GM21423 (cell line): ENCODE measurements at regions not wholly inside any gene's neighbourhood (a gene's known extent, or its start where the extent isn't known, plus 50 kb on each side); places are given as distances from the start of the nearest gene placed in this dataset.

Experiments
- ATAC-seq: cut with Tn5 transposase; IDR thresholded peaks from one replicate; pipeline ENCODE4 v1.9.1; 2021; ENCODE audit warnings: mild to moderate bottlenecking, moderate library complexity; ENCODE audit not compliant: unreplicated experiment

GRCh38 chr7:109996411-109996810 lies 1094.5 kb upstream of the LRRN3 start:
- ATAC-seq, result no peak

- no peak for ATAC-seq
These were observed 1094.0 kb upstream of the LRRN3 start for GRCh38 chr7:109996927-109997326.

DNA sequence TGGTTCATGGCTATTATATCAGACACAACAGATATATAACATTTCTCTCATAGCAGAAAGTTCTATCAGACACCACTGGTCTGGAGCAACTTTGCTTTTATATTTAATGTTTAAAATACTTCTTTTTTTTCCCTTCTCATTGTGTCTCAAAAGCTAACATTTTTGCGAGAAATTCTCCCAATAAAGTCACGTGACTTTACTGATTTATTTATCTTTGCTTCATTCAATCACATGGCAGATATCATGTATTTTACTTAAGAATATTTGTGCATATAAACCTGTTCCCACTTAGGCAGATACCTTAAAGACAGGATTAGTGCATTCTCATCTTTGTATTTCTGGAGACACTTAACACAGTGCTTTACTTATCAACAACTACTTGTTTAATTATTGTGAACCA lies 1093.1 kb upstream of the LRRN3 start:
- no peak for ATAC-seq

- ATAC-seq, result no peak
These were observed 1089.5 kb upstream of the LRRN3 start for GRCh38 chr7:110001254-110001938.

DNA sequence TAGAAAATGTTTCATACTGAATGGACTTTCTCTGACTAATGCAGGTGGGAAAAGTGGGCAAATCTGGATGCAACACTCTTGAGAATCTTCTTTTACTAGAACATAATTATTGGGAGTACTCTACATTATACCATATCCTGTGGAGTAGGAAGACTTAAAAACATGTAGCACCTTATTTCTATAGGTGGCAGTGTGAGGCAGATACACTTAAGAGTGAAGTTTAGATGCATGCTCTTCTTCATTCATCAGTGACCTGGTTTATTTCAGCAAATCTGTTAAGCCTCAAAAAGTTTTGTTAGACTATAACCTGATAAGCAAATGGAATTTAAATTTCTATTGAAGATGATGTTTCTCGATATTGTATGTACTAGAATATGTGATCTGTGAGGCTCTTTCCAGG lies 1087.1 kb upstream of the LRRN3 start:
- no peak for ATAC-seq

- no peak for ATAC-seq
These were observed 1083.4 kb upstream of the LRRN3 start for GRCh38 chr7:110007320-110008063.

- no peak for ATAC-seq
These were observed 1080.6 kb upstream of the LRRN3 start for GRCh38 chr7:110010359-110010758.

DNA sequence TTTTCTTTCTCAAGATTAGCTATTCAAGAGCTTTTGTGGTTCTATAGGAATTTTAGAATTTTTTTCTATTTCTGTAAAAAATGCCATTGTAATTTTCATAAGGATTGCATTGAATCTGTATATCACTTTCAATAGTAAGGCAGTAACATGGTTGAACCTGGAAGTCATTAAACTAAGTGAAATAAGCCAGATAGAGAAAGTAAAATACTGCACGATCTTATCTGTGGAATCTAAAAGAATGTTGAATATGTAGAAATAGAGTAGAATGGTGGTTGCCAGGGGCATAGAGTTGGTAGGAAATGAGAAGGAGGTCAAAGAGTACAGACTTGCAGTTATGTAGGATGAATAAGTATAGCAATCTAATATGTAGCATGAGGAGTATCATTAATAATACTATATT lies 1073.5 kb upstream of the LRRN3 start:
- no peak for ATAC-seq

DNA sequence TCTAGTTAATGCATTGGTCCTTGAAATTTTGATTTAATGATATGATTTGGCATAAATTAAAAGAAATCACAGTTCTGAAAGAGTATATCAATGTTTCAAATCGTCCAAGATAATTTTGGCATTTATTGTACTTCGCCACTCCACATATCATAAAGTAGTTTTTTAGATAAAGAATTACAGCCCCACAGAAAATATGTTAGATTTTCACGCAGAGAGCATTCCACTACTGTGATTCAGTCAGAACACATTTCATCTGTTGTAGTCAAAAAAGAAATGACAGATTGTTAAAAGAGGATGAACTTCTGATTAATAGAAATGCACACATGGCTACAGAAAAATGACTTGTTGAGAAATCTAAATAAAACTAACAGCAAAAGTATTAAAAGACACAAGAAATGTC lies 1063.5 kb upstream of the LRRN3 start:
- ATAC-seq, result no peak

DNA sequence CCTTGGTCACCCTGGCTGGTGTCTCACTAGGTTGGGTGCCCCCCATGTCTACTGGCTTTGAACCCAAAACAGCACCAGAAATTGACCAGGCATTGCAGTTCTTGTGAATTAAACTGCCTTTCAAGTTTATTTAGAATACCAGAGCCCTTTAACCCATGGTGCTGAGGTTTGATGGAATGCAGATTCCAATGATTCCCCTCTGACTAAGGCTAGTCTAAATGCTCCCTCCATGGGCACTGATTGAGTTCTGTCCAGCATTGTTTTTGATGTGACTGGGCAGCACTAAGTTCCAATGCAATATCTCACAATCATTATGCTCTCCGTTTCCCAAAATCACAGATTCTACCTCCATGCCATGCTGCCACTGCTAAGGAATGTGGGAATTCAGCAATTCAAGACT lies 1047.4 kb upstream of the LRRN3 start:
- ATAC-seq, result no peak

DNA sequence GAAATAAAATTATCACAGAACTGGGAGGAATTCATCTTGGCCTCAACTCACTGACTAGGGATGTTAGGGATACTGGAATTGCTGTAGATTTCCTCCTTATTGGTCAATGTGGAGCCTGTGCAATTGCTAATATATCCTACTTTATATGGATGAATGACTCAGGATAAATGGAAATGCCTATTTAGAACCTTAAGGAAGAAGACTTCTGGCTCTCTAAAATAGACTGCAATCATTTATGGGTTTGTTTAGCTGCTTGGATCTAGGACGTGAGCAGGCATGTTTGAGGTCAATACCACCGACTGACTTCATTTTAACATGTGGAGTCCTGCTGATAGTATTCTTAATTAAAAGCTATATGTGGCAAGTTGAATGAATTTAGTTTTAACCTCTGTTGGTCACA lies 1040.1 kb upstream of the LRRN3 start:
- ATAC-seq, result no peak

DNA sequence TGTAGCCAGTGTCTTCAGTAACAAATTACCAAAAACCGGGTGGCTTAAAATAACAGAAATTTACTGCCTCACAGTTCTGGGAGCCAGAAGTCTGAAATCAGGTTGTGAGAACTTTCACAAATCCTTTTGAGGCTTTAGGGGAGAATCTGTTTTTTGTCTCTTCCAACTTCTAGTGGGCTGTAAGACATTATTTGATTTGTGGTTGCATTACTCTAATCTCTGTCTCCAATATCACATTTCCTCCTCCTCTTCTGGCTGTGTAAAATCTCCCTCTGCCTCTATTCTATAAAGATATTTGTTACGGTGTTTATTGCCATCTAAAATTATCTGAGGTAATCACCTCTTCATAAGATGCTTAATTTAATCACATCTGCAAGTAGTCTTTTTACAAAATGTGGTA lies 1039.6 kb upstream of the LRRN3 start:
- no peak for ATAC-seq

DNA sequence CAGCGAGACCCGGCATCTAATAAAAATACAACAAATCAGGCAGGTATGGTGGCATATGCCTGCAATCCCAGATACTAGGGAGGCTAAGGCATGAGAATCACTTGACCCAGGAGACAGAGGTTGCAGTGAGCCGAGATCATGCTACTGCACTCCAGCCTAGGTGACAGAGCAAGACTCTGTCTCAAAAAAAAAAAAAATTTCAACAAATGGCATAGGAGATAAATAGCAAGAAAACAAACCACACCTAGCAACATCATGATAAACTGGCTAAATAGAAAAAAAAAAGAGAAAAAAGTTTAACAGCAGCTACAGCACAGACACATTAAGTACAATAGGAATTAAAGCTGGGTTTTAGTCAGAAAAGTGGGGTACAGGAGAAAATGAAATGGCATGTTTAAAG lies 1034.6 kb upstream of the LRRN3 start:
- ATAC-seq, result no peak

DNA sequence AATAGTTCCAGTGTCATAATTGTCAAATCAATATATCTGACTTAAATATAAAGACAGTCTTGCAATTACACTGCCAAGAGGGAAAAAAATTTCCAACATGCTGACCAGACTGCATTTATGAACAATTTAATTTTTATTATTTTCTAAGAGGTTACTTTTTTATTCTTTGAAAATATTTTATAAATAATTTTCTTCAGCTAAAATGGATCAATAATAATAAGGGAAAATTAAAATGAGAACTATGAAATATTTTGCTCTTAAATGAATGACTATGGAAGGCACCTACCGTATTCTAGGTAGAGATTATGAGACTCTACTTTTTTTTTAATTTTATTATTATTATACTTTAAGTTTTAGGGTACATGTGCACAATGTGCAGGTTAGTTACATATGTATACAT lies 1032.5 kb upstream of the LRRN3 start:
- no peak for ATAC-seq

GRCh38 chr7:110061387-110061786 lies 1029.5 kb upstream of the LRRN3 start:
- no peak for ATAC-seq

DNA sequence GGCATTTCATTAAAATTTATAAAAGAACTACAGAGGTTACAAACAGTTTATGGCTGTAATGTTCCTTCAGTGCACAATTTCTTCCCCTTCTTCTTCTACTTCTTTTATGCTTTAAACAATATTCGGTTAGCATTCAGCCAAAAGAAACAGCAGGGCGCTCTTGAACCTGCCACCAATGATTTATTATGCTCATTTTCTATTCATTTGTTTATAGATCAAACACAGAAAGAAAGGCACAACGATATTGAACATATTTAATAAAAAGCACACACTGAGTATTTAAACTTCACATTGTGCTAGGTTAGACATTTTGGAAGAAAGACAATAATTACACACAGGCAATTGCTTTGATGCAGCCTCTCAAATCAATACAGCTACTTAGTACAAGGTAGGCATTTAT lies 1025.8 kb upstream of the LRRN3 start:
- ATAC-seq, result no peak

GRCh38 chr7:110066843-110067242 lies 1024.1 kb upstream of the LRRN3 start:
- no peak for ATAC-seq

DNA sequence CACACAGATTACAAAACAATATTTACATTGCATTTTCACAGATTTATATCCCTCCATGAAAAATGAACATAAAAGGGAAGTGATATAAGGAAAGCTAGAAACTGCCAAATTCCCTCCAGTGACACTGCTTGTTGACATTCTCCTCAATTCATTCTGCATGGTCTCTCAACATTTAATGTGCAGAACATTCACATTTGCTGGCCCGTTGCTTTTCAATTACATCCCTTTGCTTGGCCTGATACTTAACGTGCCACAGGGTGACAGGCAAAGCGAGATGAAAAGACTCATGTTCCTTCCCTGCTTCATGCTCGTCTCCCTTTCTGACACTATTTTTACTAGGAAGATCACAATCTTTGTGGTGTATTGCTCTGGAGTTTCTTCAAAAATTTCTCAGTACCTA lies 1019.7 kb upstream of the LRRN3 start:
- ATAC-seq, result no peak

DNA sequence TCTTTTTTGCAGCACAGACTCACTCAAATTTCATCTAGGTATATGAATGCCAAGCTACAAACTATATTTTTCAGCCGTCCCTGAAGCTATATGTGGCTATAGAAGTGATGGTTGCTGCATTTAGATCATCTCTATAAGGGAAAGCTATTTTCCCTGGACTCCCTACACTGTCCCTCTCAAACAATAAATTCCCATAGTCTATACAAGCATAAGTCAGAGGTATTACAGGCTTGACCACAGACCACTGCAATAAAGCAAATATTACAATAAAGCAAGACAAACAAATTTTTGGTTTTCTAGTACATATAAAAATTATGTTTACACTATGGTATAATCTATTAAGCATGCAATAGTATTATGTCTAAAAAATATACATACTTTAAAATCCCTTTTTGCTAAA lies 1015.5 kb upstream of the LRRN3 start:
- ATAC-seq, result no peak

GRCh38 chr7:110076194-110076593 lies 1014.7 kb upstream of the LRRN3 start:
- ATAC-seq, result no peak

DNA sequence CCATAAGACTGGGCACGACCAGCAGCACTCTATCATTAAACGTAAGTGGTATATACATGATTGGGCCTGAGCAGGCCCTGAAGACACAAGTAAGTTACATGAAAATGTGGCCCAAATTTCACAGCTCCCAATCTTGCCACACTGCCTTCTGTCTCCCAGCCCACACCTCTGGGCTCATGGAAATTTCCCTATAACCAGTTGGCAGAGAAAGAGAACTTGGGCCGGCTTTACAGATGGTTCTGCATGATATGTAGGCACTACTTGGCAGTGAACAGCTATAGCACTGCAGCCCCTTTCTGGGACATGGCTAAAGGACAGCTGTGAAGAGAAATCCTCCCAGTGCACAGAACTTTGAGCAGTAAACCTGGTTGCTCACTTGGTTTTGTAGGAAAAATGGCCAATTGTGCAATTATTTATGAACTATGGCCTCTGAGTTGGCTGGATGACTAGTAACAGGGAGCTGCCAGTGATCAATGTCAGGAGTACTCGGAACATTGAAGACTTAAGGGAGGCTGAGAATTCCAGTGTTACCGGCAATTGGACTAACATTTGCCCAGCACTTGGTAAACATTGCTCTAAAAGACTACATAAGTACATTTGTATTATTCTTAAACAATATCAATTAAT lies 1006.6 kb upstream of the LRRN3 start:
- no peak for ATAC-seq

DNA sequence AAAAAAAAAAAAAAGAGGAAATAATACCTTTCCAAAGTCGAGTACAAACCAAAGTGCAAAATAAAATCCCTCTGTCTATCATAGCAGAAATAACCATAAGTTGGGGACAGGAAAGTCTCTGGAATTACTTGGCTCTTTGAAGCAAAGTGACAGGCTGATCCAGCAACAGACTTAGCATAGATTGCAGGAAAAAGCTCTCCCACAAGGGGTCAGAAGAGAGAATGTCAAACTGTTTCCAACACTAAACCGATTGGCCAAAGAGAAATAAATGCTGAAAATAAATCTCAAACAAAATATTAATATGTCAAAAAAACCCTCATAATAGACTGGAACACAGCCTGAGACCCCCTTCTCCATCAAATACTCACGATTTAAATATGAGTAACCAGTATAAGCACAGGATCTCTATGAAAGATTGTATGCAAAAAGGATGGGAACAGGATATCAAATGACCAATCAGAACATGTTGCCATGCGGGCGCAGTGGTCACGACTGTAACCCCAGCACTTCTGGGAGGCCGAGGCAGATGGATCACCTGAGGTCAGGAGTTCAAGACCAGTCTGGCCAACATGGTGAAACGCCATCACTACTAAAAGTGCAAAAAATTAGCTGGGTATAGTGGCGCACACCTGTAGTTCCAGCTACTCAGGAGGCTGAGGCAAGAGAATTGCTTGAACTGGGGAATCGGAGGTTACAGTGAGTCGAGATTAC lies 1000.7 kb upstream of the LRRN3 start:
- ATAC-seq, result no peak
